Caco-2 (cell line): ENCODE measurements at regions not wholly inside any gene's neighbourhood (a gene's known extent, or its start where the extent isn't known, plus 50 kb on each side); places are given as distances from the start of the nearest gene placed in this dataset.

Experiments
- BruUV-seq: library from RNA; stranded (reverse); fragments of 400-500 nt; replicated peaks from 2 replicates; lab custom pipeline; 2021; lab: Mats Ljungman, UMichigan
- CTCF ChIA-PET: fragments of 300-600 bp; sonication (Branson Sonifier 250); formaldehyde crosslinking; loops from one replicate; lab custom pipeline; 2022; ENCODE audit warnings: antibody characterized with exemption; lab: Charles Lee
- POLR2A ChIA-PET: fragments of 300-600 bp; sonication (Branson Sonifier 250); formaldehyde crosslinking; loops from one replicate; lab custom pipeline; 2022; ENCODE audit warnings: antibody characterized with exemption; lab: Charles Lee
- DNase-seq, 2 experiments: peaks; one replicate each; pipeline versions ENCODE4 v3.0.0 to v3.0.0-alpha.2; 2020 to 2022
- H3K27me3 ChIP-seq: replicated peaks from 2 replicates; pipeline ENCODE4 v1.6.0; 2011; ENCODE audit warnings: low read length; ENCODE audit not compliant: control insufficient read depth, insufficient read depth
- H3K36me3 ChIP-seq: 2 replicates; pipeline ENCODE4 v1.5.1; 2011; ENCODE audit warnings: low read length; ENCODE audit not compliant: control insufficient read depth, insufficient read depth
- H3K4me1 ChIP-seq: fragments of 250-450 bp; sonication (Bioruptor Pico); 2 replicates; pipeline ENCODE4 v1.5.1; 2020; ENCODE audit warnings: mild to moderate bottlenecking
- H3K4me3 ChIP-seq: 2 replicates; pipeline ENCODE4 v1.5.1; 2011; ENCODE audit warnings: low read depth, mild to moderate bottlenecking, control low read depth, low read length
- H3K9me3 ChIP-seq: fragments of 250-450 bp; sonication (Bioruptor Pico); 2 replicates; pipeline ENCODE4 v1.5.1; 2020; ENCODE audit warnings: mild to moderate bottlenecking, moderate library complexity
- H3K27ac Mint-ChIP-seq: one replicate; pipeline ENCODE4 v1.8.0; 2022; ENCODE audit warnings: mixed read lengths; ENCODE audit not compliant: unreplicated experiment
- H3K27me3 Mint-ChIP-seq: one replicate; pipeline ENCODE4 v1.8.0; 2022; ENCODE audit warnings: mixed read lengths; ENCODE audit not compliant: insufficient read depth, unreplicated experiment
- H3K36me3 Mint-ChIP-seq: one replicate; pipeline ENCODE4 v1.8.0; 2022; ENCODE audit warnings: mild to moderate bottlenecking, mixed read lengths; ENCODE audit not compliant: insufficient read depth, unreplicated experiment
- H3K4me1 Mint-ChIP-seq: one replicate; pipeline ENCODE4 v1.8.0; 2022; ENCODE audit warnings: low read depth, mixed read lengths; ENCODE audit not compliant: unreplicated experiment
- H3K4me3 Mint-ChIP-seq: one replicate; pipeline ENCODE4 v1.8.0; 2022; ENCODE audit warnings: mild to moderate bottlenecking, moderate library complexity, mixed read lengths; ENCODE audit not compliant: unreplicated experiment
- H3K9me3 Mint-ChIP-seq: one replicate; pipeline ENCODE4 v1.8.0; 2022; ENCODE audit warnings: mixed read lengths; ENCODE audit not compliant: unreplicated experiment
- intact Hi-C: fragments of 100-400 bp; cut with micrococcal nuclease; formaldehyde crosslinking; loops from one replicate; pipeline ENCODE4 v1.10.0; 2022; ENCODE audit not compliant: unreplicated experiment
- TF ChIP-seq, protein P1 (sequence below), 2 experiments: fragments of 200-600 bp in 1 of 2; IDR thresholded peaks; 1 replicate in 1 of 2; 2 replicates in 1 of 2; pipeline versions ENCODE4 v1.5.1 to v1.8.0; 2011 to 2022; ENCODE audit warnings: antibody characterized with exemption in 1 of 2, control low read depth in 1 of 2, inconsistent platforms in 1 of 2, low read depth in 1 of 2, low read length in 1 of 2, mild to moderate bottlenecking in 1 of 2, moderate library complexity in 1 of 2; ENCODE audit not compliant: insufficient read depth in 1 of 2, severe bottlenecking in 1 of 2, unreplicated experiment in 1 of 2

DNA sequence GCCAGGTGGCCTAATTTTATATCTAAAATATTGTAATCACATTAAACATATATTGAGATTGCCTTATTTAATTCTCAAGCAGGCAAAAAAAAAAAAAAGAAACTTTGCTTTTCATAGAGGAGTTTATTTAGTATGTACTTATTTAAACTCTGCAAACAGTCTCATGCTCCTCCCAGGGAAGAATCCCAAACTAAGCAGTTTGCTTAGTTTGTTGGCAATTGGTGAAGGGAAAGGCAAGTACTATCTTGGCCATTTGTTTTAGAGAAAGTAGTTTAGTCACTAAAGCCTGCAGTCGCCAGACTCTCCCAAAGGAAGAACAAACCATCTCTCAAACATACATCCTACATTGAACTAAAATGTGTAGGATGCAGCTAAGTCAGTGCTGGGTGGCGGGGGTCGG is 226.8 kb downstream of the CDC14C start:
- TF ChIP-seq, protein P1, sequence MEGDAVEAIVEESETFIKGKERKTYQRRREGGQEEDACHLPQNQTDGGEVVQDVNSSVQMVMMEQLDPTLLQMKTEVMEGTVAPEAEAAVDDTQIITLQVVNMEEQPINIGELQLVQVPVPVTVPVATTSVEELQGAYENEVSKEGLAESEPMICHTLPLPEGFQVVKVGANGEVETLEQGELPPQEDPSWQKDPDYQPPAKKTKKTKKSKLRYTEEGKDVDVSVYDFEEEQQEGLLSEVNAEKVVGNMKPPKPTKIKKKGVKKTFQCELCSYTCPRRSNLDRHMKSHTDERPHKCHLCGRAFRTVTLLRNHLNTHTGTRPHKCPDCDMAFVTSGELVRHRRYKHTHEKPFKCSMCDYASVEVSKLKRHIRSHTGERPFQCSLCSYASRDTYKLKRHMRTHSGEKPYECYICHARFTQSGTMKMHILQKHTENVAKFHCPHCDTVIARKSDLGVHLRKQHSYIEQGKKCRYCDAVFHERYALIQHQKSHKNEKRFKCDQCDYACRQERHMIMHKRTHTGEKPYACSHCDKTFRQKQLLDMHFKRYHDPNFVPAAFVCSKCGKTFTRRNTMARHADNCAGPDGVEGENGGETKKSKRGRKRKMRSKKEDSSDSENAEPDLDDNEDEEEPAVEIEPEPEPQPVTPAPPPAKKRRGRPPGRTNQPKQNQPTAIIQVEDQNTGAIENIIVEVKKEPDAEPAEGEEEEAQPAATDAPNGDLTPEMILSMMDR (IDR thresholded peaks at IDR 0.05; ENCODE audit: insufficient read depth in 1 of 2, low read depth in 1 of 2, low read length in 1 of 2, severe bottlenecking in 1 of 2, unreplicated experiment in 1 of 2) = no peak
- Mint-ChIP-seq H3K27me3 (peaks cover 7% of the 10 kb centered on the region), H3K4me1 (no peaks in the 10 kb centered on the region), H3K36me3 (no peaks in the 10 kb centered on the region), H3K27ac (no peak overlapping the region), H3K9me3 (no peaks in the 10 kb centered on the region), H3K4me3 (no peak overlapping the region)
- ChIA-PET POLR2A (no interaction called here), CTCF (no interaction called here)
- no peaks in the 10 kb centered on the region for H3K36me3 ChIP-seq
- no peaks in the 10 kb centered on the region for H3K9me3 ChIP-seq
- intact Hi-C loops = no loop called here
- no peak overlapping the region for H3K4me3 ChIP-seq
- no TSS peak for BruUV-seq
- no peaks in the 10 kb centered on the region for H3K4me1 ChIP-seq
- no peaks in the 10 kb centered on the region for H3K27me3 ChIP-seq
- no peak for DNase-seq

DNA sequence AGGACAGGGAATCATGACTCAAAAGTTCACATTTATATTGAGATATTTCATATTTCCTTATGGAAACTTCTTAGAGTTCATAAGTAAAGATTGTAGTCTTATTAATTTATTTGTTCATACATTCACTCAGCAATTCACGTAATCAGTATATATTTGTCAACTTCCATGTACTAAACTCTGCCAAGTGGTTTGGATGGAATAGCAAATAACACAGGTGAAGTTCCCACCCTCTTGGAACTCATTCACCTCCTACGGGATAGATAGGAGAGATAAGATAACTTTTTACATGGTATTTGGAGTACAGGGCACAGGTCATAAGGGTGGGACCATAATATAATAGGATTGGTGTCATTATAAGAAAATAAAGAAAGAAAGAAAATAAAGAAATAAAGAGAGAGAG is 234.0 kb downstream of the CDC14C start:
- BruUV-seq = no TSS peak
- H3K4me1 Mint-ChIP-seq = no peaks in the 10 kb centered on the region
- ChIA-PET POLR2A (no interaction called here), CTCF (no interaction called here)
- TF ChIP-seq, protein P1 (IDR thresholded peaks at IDR 0.05; ENCODE audit: insufficient read depth in 1 of 2, low read depth in 1 of 2, low read length in 1 of 2, severe bottlenecking in 1 of 2, unreplicated experiment in 1 of 2) = no peak
- Histone ChIP-seq H3K4me3 (no peak overlapping the region), H3K36me3 (no peaks in the 10 kb centered on the region), H3K27me3 (no peaks in the 10 kb centered on the region), H3K9me3 (no peaks in the 10 kb centered on the region), H3K4me1 (no peaks in the 10 kb centered on the region)
- H3K27me3 Mint-ChIP-seq = peaks cover 3% of the 10 kb centered on the region
- no peaks in the 10 kb centered on the region for H3K9me3 Mint-ChIP-seq
- DNase-seq = no peak
- no peak overlapping the region for H3K27ac Mint-ChIP-seq
- H3K36me3 Mint-ChIP-seq = no peaks in the 10 kb centered on the region
- no peak overlapping the region for H3K4me3 Mint-ChIP-seq
- intact Hi-C loops = no loop called here

DNA sequence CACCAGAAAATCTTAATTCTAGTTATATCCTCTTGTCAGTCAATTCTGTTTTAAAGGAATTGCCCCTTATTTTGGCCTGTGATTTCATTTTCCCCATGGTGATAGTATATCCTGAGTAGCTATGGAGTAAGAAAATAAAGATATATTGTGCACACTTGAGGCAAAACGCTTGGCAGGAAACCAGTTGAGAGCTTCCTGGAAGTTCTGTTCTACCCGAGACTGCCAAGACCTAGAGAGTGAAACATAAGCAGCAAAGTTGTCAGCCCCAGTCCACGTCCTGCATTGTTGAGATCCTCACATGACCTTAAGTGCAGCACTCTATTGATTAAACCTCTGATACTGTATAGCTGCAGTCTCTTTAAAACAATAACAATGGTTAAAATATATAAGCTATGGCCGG is 235.2 kb downstream of the CDC14C start:
- CTCF ChIA-PET = no interaction called here

More for the DNA sequence above, 235.2 kb downstream of the CDC14C start:
- Histone ChIP-seq H3K4me3 (no peak overlapping the region), H3K4me1 (no peaks in the 10 kb centered on the region), H3K36me3 (no peaks in the 10 kb centered on the region), H3K27me3 (no peaks in the 10 kb centered on the region), H3K9me3 (no peaks in the 10 kb centered on the region)
- POLR2A ChIA-PET = no interaction called here
- Mint-ChIP-seq H3K4me3 (no peak overlapping the region), H3K27ac (no peak overlapping the region), H3K27me3 (peaks cover 3% of the 10 kb centered on the region), H3K36me3 (no peaks in the 10 kb centered on the region), H3K4me1 (no peaks in the 10 kb centered on the region), H3K9me3 (no peaks in the 10 kb centered on the region)
- BruUV-seq = no TSS peak
- no peak for DNase-seq
- intact Hi-C loops = no loop called here
- TF ChIP-seq, protein P1 (IDR thresholded peaks at IDR 0.05; ENCODE audit: insufficient read depth in 1 of 2, low read depth in 1 of 2, low read length in 1 of 2, severe bottlenecking in 1 of 2, unreplicated experiment in 1 of 2) = no peak
